ENCODE measurements at regions not wholly inside any gene's neighbourhood (a gene's known extent, or its start where the extent isn't known, plus 50 kb on each side); places are given as distances from the start of the nearest gene placed in this dataset.

- TF ChIP-seq CTCF (IDR thresholded peaks at IDR 0.05) (no peak), EZH2 (IDR thresholded peaks at IDR 0.05; ENCODE audit: borderline replicate concordance, insufficient read depth, low read depth, low read length, poor library complexity, severe bottlenecking) (no peak)
Measured at GRCh38 chr6:25010176-25010575, 74.4 kb upstream of the RIPOR2 start.
